ENCODE measurements at regions not wholly inside any gene's neighbourhood (a gene's known extent, or its start where the extent isn't known, plus 50 kb on each side); places are given as distances from the start of the nearest gene placed in this dataset.
"Not testable (repeated sequence)": the region's sequence is repeated elsewhere in the genome, so short reads cannot be mapped to it uniquely, and the experiment has no call there.

- not testable (repeated sequence) for TF ChIP-seq CTCF (conservative IDR thresholded peaks at IDR 0.05 in 1 of 2, IDR thresholded peaks at IDR 0.05 in 1 of 2; ENCODE audit: low read depth in 1 of 2, low read length in 2 of 2); EZH2 (IDR thresholded peaks at IDR 0.05; ENCODE audit: low read length, missing control alignments)
These were observed 247.9 kb upstream of the FAM240B start for GRCh38 chr9:38967866-38968265.
